ENCODE measurements at regions not wholly inside any gene's neighbourhood (a gene's known extent, or its start where the extent isn't known, plus 50 kb on each side); places are given as distances from the start of the nearest gene placed in this dataset.

GRCh38 chr12:69108037-69108436, 131.3 kb upstream of the CPSF6 start:
- no peaks in the 10 kb centered on the region for H3K4me1 ChIP-seq (ENCODE audit: control insufficient read depth in 2 of 2, insufficient read depth in 2 of 2, low read length in 2 of 2)
- no peak for DNase-seq (ENCODE audit: low read depth in 6 of 9, low spot score in 9 of 9)
- H3K36me3 ChIP-seq (ENCODE audit: control insufficient read depth in 2 of 2, insufficient read depth in 2 of 2, low read length in 1 of 2), result no peaks in the 10 kb centered on the region
- H3K9me3 ChIP-seq (ENCODE audit: control insufficient read depth in 2 of 2, insufficient read depth in 1 of 2, low read length in 1 of 2), result no peaks in the 10 kb centered on the region
- WGBS, result 93% methylated on average over 2 of the region's 2 CpGs
- no peak overlapping the region for H3K4me3 ChIP-seq (ENCODE audit: low read length in 2 of 2)
- no peaks in the 10 kb centered on the region for H3K27me3 ChIP-seq (ENCODE audit: control insufficient read depth in 2 of 2, insufficient read depth in 1 of 2, low read length in 1 of 2)
- H3K27ac ChIP-seq (ENCODE audit: low read depth in 1 of 2, low read length in 1 of 2), result no peak overlapping the region

GRCh38 chr12:69112616-69113015, 126.8 kb upstream of the CPSF6 start:
- no peaks in the 10 kb centered on the region for H3K27me3 ChIP-seq (ENCODE audit: control insufficient read depth in 2 of 2, insufficient read depth in 1 of 2, low read length in 1 of 2)
- no peak for DNase-seq (ENCODE audit: low read depth in 6 of 9, low spot score in 9 of 9)
- WGBS, result 86% methylated on average over 4 of the region's 4 CpGs

GRCh38 chr12:69115099-69115498, 124.3 kb upstream of the CPSF6 start:
- Histone ChIP-seq H3K4me1 (ENCODE audit: control insufficient read depth in 2 of 2, insufficient read depth in 2 of 2, low read length in 2 of 2) (no peaks in the 10 kb centered on the region), H3K27me3 (ENCODE audit: control insufficient read depth in 2 of 2, insufficient read depth in 1 of 2, low read length in 1 of 2) (no peaks in the 10 kb centered on the region), H3K9me3 (ENCODE audit: control insufficient read depth in 2 of 2, insufficient read depth in 1 of 2, low read length in 1 of 2) (no peaks in the 10 kb centered on the region), H3K27ac (ENCODE audit: low read depth in 1 of 2, low read length in 1 of 2) (no peak overlapping the region), H3K4me3 (ENCODE audit: low read length in 2 of 2) (no peak overlapping the region), H3K36me3 (ENCODE audit: control insufficient read depth in 2 of 2, insufficient read depth in 2 of 2, low read length in 1 of 2) (no peaks in the 10 kb centered on the region)
- 64% methylated on average over 3 of the region's 3 CpGs for WGBS
- no peak for DNase-seq (ENCODE audit: low read depth in 6 of 9, low spot score in 9 of 9)

More at GRCh38 chr12:69112616-69113015, 126.8 kb upstream of the CPSF6 start:
- H3K36me3 ChIP-seq (ENCODE audit: control insufficient read depth in 2 of 2, insufficient read depth in 2 of 2, low read length in 1 of 2), result no peaks in the 10 kb centered on the region
- H3K9me3 ChIP-seq (ENCODE audit: control insufficient read depth in 2 of 2, insufficient read depth in 1 of 2, low read length in 1 of 2), result no peaks in the 10 kb centered on the region
- H3K4me1 ChIP-seq (ENCODE audit: control insufficient read depth in 2 of 2, insufficient read depth in 2 of 2, low read length in 2 of 2), result no peaks in the 10 kb centered on the region
- no peak overlapping the region for H3K27ac ChIP-seq (ENCODE audit: low read depth in 1 of 2, low read length in 1 of 2)
- H3K4me3 ChIP-seq (ENCODE audit: low read length in 2 of 2), result no peak overlapping the region

- Histone ChIP-seq H3K4me3 (ENCODE audit: low read length in 2 of 2) (no peak overlapping the region), H3K27me3 (ENCODE audit: control insufficient read depth in 2 of 2, insufficient read depth in 1 of 2, low read length in 1 of 2) (no peaks in the 10 kb centered on the region), H3K27ac (ENCODE audit: low read depth in 1 of 2, low read length in 1 of 2) (no peak overlapping the region), H3K9me3 (ENCODE audit: control insufficient read depth in 2 of 2, insufficient read depth in 1 of 2, low read length in 1 of 2) (no peaks in the 10 kb centered on the region), H3K36me3 (ENCODE audit: control insufficient read depth in 2 of 2, insufficient read depth in 2 of 2, low read length in 1 of 2) (no peaks in the 10 kb centered on the region), H3K4me1 (ENCODE audit: control insufficient read depth in 2 of 2, insufficient read depth in 2 of 2, low read length in 2 of 2) (no peaks in the 10 kb centered on the region)
- WGBS, result 96% methylated on average over 9 of the region's 9 CpGs
- no peak for DNase-seq (ENCODE audit: low read depth in 6 of 9, low spot score in 9 of 9)
These were observed 123.4 kb upstream of the CPSF6 start for GRCh38 chr12:69115951-69116350.

- no peaks in the 10 kb centered on the region for H3K9me3 ChIP-seq (ENCODE audit: control insufficient read depth in 2 of 2, insufficient read depth in 1 of 2, low read length in 1 of 2)
- 93% methylated on average over 5 of the region's 5 CpGs for WGBS
- H3K36me3 ChIP-seq (ENCODE audit: control insufficient read depth in 2 of 2, insufficient read depth in 2 of 2, low read length in 1 of 2), result no peaks in the 10 kb centered on the region
- no peak overlapping the region for H3K4me3 ChIP-seq (ENCODE audit: low read length in 2 of 2)
- no peak overlapping the region for H3K27ac ChIP-seq (ENCODE audit: low read depth in 1 of 2, low read length in 1 of 2)
- no peaks in the 10 kb centered on the region for H3K4me1 ChIP-seq (ENCODE audit: control insufficient read depth in 2 of 2, insufficient read depth in 2 of 2, low read length in 2 of 2)
- no peak for DNase-seq (ENCODE audit: low read depth in 6 of 9, low spot score in 9 of 9)
- no peaks in the 10 kb centered on the region for H3K27me3 ChIP-seq (ENCODE audit: control insufficient read depth in 2 of 2, insufficient read depth in 1 of 2, low read length in 1 of 2)
These were observed 121.7 kb upstream of the CPSF6 start for GRCh38 chr12:69117566-69118266.

DNA sequence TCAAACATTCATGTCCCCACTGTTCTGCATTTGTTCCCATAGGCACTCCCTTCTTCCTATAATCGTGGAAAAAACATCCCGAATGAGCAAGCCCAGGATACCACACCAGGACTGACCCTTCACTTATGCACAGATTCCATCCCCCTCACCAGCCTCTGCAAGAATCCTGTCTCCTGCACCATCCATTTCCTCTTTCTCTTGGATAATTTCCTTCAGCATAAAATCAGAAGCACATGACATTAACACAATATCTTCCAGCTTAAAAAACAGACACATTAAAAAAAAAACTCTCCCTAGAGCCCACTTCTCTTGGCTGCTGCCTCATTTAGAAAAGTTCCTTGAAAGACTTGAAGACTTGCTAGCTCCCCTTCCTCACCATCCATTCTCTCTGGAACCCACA, 120.9 kb upstream of the CPSF6 start:
- Histone ChIP-seq H3K36me3 (ENCODE audit: control insufficient read depth in 2 of 2, insufficient read depth in 2 of 2, low read length in 1 of 2) (no peaks in the 10 kb centered on the region), H3K27ac (ENCODE audit: low read depth in 1 of 2, low read length in 1 of 2) (no peak overlapping the region), H3K27me3 (ENCODE audit: control insufficient read depth in 2 of 2, insufficient read depth in 1 of 2, low read length in 1 of 2) (no peaks in the 10 kb centered on the region), H3K9me3 (ENCODE audit: control insufficient read depth in 2 of 2, insufficient read depth in 1 of 2, low read length in 1 of 2) (no peaks in the 10 kb centered on the region), H3K4me3 (ENCODE audit: low read length in 2 of 2) (no peak overlapping the region), H3K4me1 (ENCODE audit: control insufficient read depth in 2 of 2, insufficient read depth in 2 of 2, low read length in 2 of 2) (no peaks in the 10 kb centered on the region)
- 90% methylated on average over 2 of the region's 2 CpGs for WGBS
- DNase-seq (ENCODE audit: low read depth in 6 of 9, low spot score in 9 of 9), result no peak

DNA sequence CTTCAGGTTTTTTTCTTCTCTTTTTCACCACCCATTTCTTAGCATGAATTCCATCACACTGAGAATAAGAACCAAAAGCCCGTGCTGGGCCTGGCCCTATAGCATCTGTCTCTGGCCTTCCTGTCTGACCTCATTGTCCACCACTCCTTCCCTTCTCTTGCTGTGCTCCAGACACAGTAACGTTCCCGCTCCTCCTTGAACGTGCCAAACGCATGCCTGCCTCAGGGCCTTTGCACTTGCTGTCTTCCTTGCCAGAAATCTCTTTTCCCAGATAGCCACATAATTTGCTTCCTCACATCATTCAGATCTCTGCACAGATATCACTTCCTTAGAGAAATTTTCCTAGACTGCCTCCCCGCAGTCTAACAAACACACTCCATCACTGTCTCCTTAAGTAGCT, 119.6 kb upstream of the CPSF6 start:
- Histone ChIP-seq H3K4me1 (ENCODE audit: control insufficient read depth in 2 of 2, insufficient read depth in 2 of 2, low read length in 2 of 2) (no peaks in the 10 kb centered on the region), H3K27me3 (ENCODE audit: control insufficient read depth in 2 of 2, insufficient read depth in 1 of 2, low read length in 1 of 2) (no peaks in the 10 kb centered on the region), H3K4me3 (ENCODE audit: low read length in 2 of 2) (no peak overlapping the region), H3K27ac (ENCODE audit: low read depth in 1 of 2, low read length in 1 of 2) (no peak overlapping the region), H3K9me3 (ENCODE audit: control insufficient read depth in 2 of 2, insufficient read depth in 1 of 2, low read length in 1 of 2) (no peaks in the 10 kb centered on the region), H3K36me3 (ENCODE audit: control insufficient read depth in 2 of 2, insufficient read depth in 2 of 2, low read length in 1 of 2) (no peaks in the 10 kb centered on the region)
- 97% methylated on average over 6 of the region's 6 CpGs for WGBS
- no peak for DNase-seq (ENCODE audit: low read depth in 6 of 9, low spot score in 9 of 9)

DNA sequence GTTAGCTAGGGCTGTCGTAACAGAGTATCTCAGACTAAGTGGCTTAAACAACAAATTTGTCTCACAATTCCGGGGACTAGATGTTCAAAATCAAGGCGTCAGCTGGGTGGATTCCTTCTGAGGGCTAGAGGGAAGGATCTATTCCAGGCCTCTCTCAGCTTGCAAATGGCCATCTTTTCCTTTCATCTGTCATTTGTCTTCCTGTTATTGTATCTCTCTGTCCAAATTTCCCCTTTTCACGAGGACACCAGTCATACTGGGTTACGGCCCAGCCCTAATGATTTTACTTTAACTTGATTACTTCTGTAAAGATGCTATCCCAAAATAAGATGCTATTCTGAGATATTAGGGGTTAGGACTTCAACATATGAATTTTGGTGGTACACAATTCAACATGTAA, 119.0 kb upstream of the CPSF6 start:
- no peaks in the 10 kb centered on the region for H3K9me3 ChIP-seq (ENCODE audit: control insufficient read depth in 2 of 2, insufficient read depth in 1 of 2, low read length in 1 of 2)
- DNase-seq (ENCODE audit: low read depth in 6 of 9, low spot score in 9 of 9), result no peak
- no peak overlapping the region for H3K4me3 ChIP-seq (ENCODE audit: low read length in 2 of 2)
- H3K4me1 ChIP-seq (ENCODE audit: control insufficient read depth in 2 of 2, insufficient read depth in 2 of 2, low read length in 2 of 2), result no peaks in the 10 kb centered on the region
- 62% methylated on average over 5 of the region's 5 CpGs for WGBS
- H3K27ac ChIP-seq (ENCODE audit: low read depth in 1 of 2, low read length in 1 of 2), result no peak overlapping the region
- no peaks in the 10 kb centered on the region for H3K27me3 ChIP-seq (ENCODE audit: control insufficient read depth in 2 of 2, insufficient read depth in 1 of 2, low read length in 1 of 2)
- H3K36me3 ChIP-seq (ENCODE audit: control insufficient read depth in 2 of 2, insufficient read depth in 2 of 2, low read length in 1 of 2), result no peaks in the 10 kb centered on the region

- no peak for DNase-seq (ENCODE audit: low read depth in 6 of 9, low spot score in 9 of 9)
- WGBS, result 98% methylated on average over 3 of the region's 3 CpGs
- H3K27me3 ChIP-seq (ENCODE audit: control insufficient read depth in 2 of 2, insufficient read depth in 1 of 2, low read length in 1 of 2), result no peaks in the 10 kb centered on the region
These were observed 116.1 kb upstream of the CPSF6 start for GRCh38 chr12:69123311-69123710.

More at GRCh38 chr12:69123311-69123710, 116.1 kb upstream of the CPSF6 start:
- no peaks in the 10 kb centered on the region for H3K4me1 ChIP-seq (ENCODE audit: control insufficient read depth in 2 of 2, insufficient read depth in 2 of 2, low read length in 2 of 2)
- no peaks in the 10 kb centered on the region for H3K9me3 ChIP-seq (ENCODE audit: control insufficient read depth in 2 of 2, insufficient read depth in 1 of 2, low read length in 1 of 2)
- H3K4me3 ChIP-seq (ENCODE audit: low read length in 2 of 2), result no peak overlapping the region
- H3K36me3 ChIP-seq (ENCODE audit: control insufficient read depth in 2 of 2, insufficient read depth in 2 of 2, low read length in 1 of 2), result no peaks in the 10 kb centered on the region
- H3K27ac ChIP-seq (ENCODE audit: low read depth in 1 of 2, low read length in 1 of 2), result no peak overlapping the region
